HG03460 (cell line): ENCODE measurements at regions not wholly inside any gene's neighbourhood (a gene's known extent, or its start where the extent isn't known, plus 50 kb on each side); places are given as distances from the start of the nearest gene placed in this dataset.

Source experiments
- ATAC-seq: cut with Tn5 transposase; IDR thresholded peaks from one replicate; pipeline ENCODE4 v1.9.1; 2021; ENCODE audit not compliant: unreplicated experiment

GRCh38 chr2:187274146-187274545 is 173.9 kb downstream of the CALCRL start:
- ATAC-seq: no peak

GRCh38 chr2:187272255-187272654 is 175.8 kb downstream of the CALCRL start:
- no peak for ATAC-seq

GRCh38 chr2:187271825-187272224 is 176.2 kb downstream of the CALCRL start:
- no peak for ATAC-seq

- ATAC-seq: no peak
Observed at GRCh38 chr2:187266645-187267044, 181.4 kb downstream of the CALCRL start.

GRCh38 chr2:187266147-187266546 is 181.9 kb downstream of the CALCRL start:
- no peak for ATAC-seq

- no peak for ATAC-seq
Observed at GRCh38 chr2:187264612-187265011, 183.4 kb downstream of the CALCRL start.

GRCh38 chr2:187263675-187264560 is 184.1 kb downstream of the CALCRL start:
- no peak for ATAC-seq

- ATAC-seq: no peak
Observed at GRCh38 chr2:187261705-187262104, 186.3 kb downstream of the CALCRL start.

- no peak for ATAC-seq
Observed at GRCh38 chr2:187252063-187252462, 196.0 kb downstream of the CALCRL start.

GRCh38 chr2:187250137-187250536 is 197.9 kb downstream of the CALCRL start:
- no peak for ATAC-seq

- no peak for ATAC-seq
Observed at GRCh38 chr2:187233811-187234210, 214.2 kb downstream of the CALCRL start.

- ATAC-seq: no peak
Observed at GRCh38 chr2:187232749-187233148, 215.3 kb downstream of the CALCRL start.

GRCh38 chr2:187230088-187230487 is 218.0 kb downstream of the CALCRL start:
- no peak for ATAC-seq

- ATAC-seq: no peak
Observed at GRCh38 chr2:187228986-187229385, 219.1 kb downstream of the CALCRL start.

- ATAC-seq: no peak
Observed at GRCh38 chr2:187224989-187225388, 223.1 kb downstream of the CALCRL start.

GRCh38 chr2:187220071-187220470 is 228.0 kb downstream of the CALCRL start:
- no peak for ATAC-seq

- ATAC-seq: no peak
Observed at GRCh38 chr2:187215532-187216240, 232.4 kb downstream of the CALCRL start.

GRCh38 chr2:187214306-187214705 is 233.7 kb downstream of the CALCRL start:
- no peak for ATAC-seq

GRCh38 chr2:187213798-187214197 is 234.3 kb downstream of the CALCRL start:
- ATAC-seq: no peak

GRCh38 chr2:187210726-187211125 is 237.3 kb downstream of the CALCRL start:
- no peak for ATAC-seq

- no peak for ATAC-seq
Observed at GRCh38 chr2:187208199-187208785, 239.8 kb downstream of the CALCRL start.

GRCh38 chr2:187207126-187207525 is 240.9 kb downstream of the CALCRL start:
- ATAC-seq: no peak
